HCT116 (cell line): ENCODE measurements at regions not wholly inside any gene's neighbourhood (a gene's known extent, or its start where the extent isn't known, plus 50 kb on each side); places are given as distances from the start of the nearest gene placed in this dataset.
A peak's percentile ranks its signal among the peaks of the same experiment; 100 is the strongest.

Experiments used
- ATAC-seq: fragments of 200-7000 bp; cut with Tn5 transposase; 2 replicates; pipeline ENCODE4 v1.9.1; 2020; ENCODE audit warnings: mild to moderate bottlenecking, moderate library complexity
- BruUV-seq: library from RNA; stranded (reverse); fragments of 400-500 nt; replicated peaks from 2 replicates; lab custom pipeline; 2021; lab: Mats Ljungman, UMichigan
- CTCF ChIA-PET: fragments of 300-600 bp; sonication (Branson Sonifier 250); formaldehyde crosslinking; loops from one replicate; lab custom pipeline; 2021; ENCODE audit warnings: antibody characterized with exemption; lab: Charles Lee
- POLR2A ChIA-PET: fragments of 300-600, 350-600 bp; sonication (Branson Sonifier 250); formaldehyde crosslinking; loops from one replicate; lab custom pipeline; 2021; ENCODE audit warnings: antibody characterized with exemption; lab: Charles Lee
- RAD21 ChIA-PET, 2 experiments: fragments of 300-600 bp; sonication (Branson Sonifier 250); formaldehyde crosslinking; loops; one replicate each; lab custom pipeline; 2023; ENCODE audit warnings: low total read pairs in 2 of 2; ENCODE audit not compliant: uncharacterized antibody in 2 of 2, unreplicated experiment in 2 of 2, low non-redundant PET in 1 of 2; lab: Charles Lee
- DNase-seq: peaks from one replicate; pipeline ENCODE4 v3.0.0-alpha.2; 2010; ENCODE audit warnings: low read depth, low spot score
- H2AFZ ChIP-seq: fragments of 200-600 bp; shearing (Covaris generic), sonication (generic); 2 replicates; pipeline ENCODE4 v1.6.1; 2017; ENCODE audit warnings: low read depth, mixed run types, mixed read lengths, antibody characterized with exemption, low read length; ENCODE audit not compliant: poor library complexity, severe bottlenecking
- H3K27ac ChIP-seq: 2 replicates; pipeline ENCODE4 v1.5.1; 2012; ENCODE audit warnings: low read depth, low read length
- H3K27me3 ChIP-seq: fragments of 200-600 bp; sonication (generic); 2 replicates; pipeline ENCODE4 v1.6.1; 2016; ENCODE audit warnings: mixed run types, low read length, mixed read lengths; ENCODE audit not compliant: insufficient read depth
- H3K36me3 ChIP-seq, 2 experiments: fragments of 200-500 bp in 1 of 2; fragments of 200-600 bp in 1 of 2; sonication (Bioruptor generic) in 1 of 2; sonication (generic) in 1 of 2; 2 replicates each; pipeline versions ENCODE4 v1.5.1 to v1.6.1; 2014 to 2016; ENCODE audit warnings: low read length in 2 of 2, inconsistent platforms in 1 of 2, mixed read lengths in 1 of 2, mixed run types in 1 of 2; ENCODE audit not compliant: insufficient read depth in 2 of 2, control insufficient read depth in 1 of 2
- H3K4me1 ChIP-seq, 2 experiments: fragments of 200-600 bp in 1 of 2; sonication (generic) in 1 of 2; 2 replicates each; pipeline versions ENCODE4 v1.5.1 to v1.6.1; 2012 to 2017; ENCODE audit warnings: low read length in 2 of 2, inconsistent platforms in 1 of 2, mild to moderate bottlenecking in 1 of 2, mixed read lengths in 1 of 2, mixed run types in 1 of 2, moderate library complexity in 1 of 2; ENCODE audit not compliant: insufficient read depth in 2 of 2, control insufficient read depth in 1 of 2
- H3K4me2 ChIP-seq: fragments of 200-600 bp; sonication (generic); 2 replicates; pipeline ENCODE4 v1.6.1; 2017; ENCODE audit warnings: mixed run types, low read length, mixed read lengths
- H3K4me3 ChIP-seq, 2 experiments: fragments of 200-600 bp in 1 of 2; sonication (generic) in 1 of 2; replicated peaks in 1 of 2; 2 replicates each; pipeline ENCODE4 v1.5.1; 2011 to 2016; ENCODE audit warnings: low read length in 2 of 2, control low read depth in 1 of 2, low read depth in 1 of 2, mild to moderate bottlenecking in 1 of 2, mixed read lengths in 1 of 2, mixed run types in 1 of 2
- H3K79me2 ChIP-seq: fragments of 200-600 bp; sonication (generic); 2 replicates; pipeline ENCODE4 v1.6.1; 2017; ENCODE audit warnings: mild to moderate bottlenecking, mixed run types, low read length, moderate library complexity, mixed read lengths; ENCODE audit not compliant: insufficient read depth
- H3K9ac ChIP-seq: fragments of 200-600 bp; sonication (generic); 2 replicates; pipeline ENCODE4 v1.6.1; 2016; ENCODE audit warnings: low read length, mixed read lengths
- H3K9me2 ChIP-seq: fragments of 200-600 bp; sonication (generic), shearing (Covaris generic); 2 replicates; pipeline ENCODE4 v1.6.1; 2017; ENCODE audit warnings: mixed run types, mild to moderate bottlenecking, moderate library complexity; ENCODE audit not compliant: insufficient read depth
- H3K9me3 ChIP-seq, 2 experiments: fragments of 200-500 bp in 1 of 2; fragments of 200-600 bp in 1 of 2; sonication (Bioruptor generic) in 1 of 2; sonication (generic) in 1 of 2; 2 replicates each; pipeline ENCODE4 v1.6.1; 2014 to 2017; ENCODE audit warnings: low read length in 2 of 2, mixed read lengths in 2 of 2, inconsistent platforms in 1 of 2, low read depth in 1 of 2, mild to moderate bottlenecking in 1 of 2, mixed run types in 1 of 2, moderate library complexity in 1 of 2; ENCODE audit not compliant: control insufficient read depth in 1 of 2, insufficient read depth in 1 of 2
- H4K20me1 ChIP-seq: fragments of 200-600 bp; sonication (generic), shearing (Covaris generic); 2 replicates; pipeline ENCODE4 v1.6.1; 2017; ENCODE audit warnings: mixed run types, mild to moderate bottlenecking, moderate library complexity; ENCODE audit not compliant: insufficient read depth
- EZH2 ChIP-seq: fragments of 200-600 bp; sonication (generic); IDR thresholded peaks from 2 replicates; pipeline ENCODE4 v1.6.1; 2017; ENCODE audit warnings: antibody characterized with exemption, mixed run types
- POLR2A ChIP-seq: IDR thresholded peaks from 2 replicates; pipeline ENCODE4 v1.7.0; 2011; ENCODE audit warnings: borderline replicate concordance; ENCODE audit not compliant: insufficient read depth, insufficient read length; ENCODE audit errors: extremely low read depth
- RAD21 ChIP-seq: IDR thresholded peaks from 2 replicates; pipeline ENCODE4 v1.6.1; 2012; ENCODE audit warnings: low read depth, mild to moderate bottlenecking
- SP1 ChIP-seq: IDR thresholded peaks from 2 replicates; pipeline ENCODE4 v1.6.1; 2012; ENCODE audit warnings: low read depth
- TCF7L2 ChIP-seq: IDR thresholded peaks from 2 replicates; pipeline ENCODE4 v1.7.0; 2011; ENCODE audit warnings: borderline replicate concordance, inconsistent platforms; ENCODE audit not compliant: insufficient read depth, insufficient read length; ENCODE audit errors: extremely low read depth
- intact Hi-C: fragments of 100-400 bp; cut with micrococcal nuclease; formaldehyde crosslinking; loops from 2 replicates; pipeline ENCODE4 v1.10.0; 2022
- TF ChIP-seq, protein P1 (sequence below): IDR thresholded peaks from 2 replicates; pipeline ENCODE4 v1.6.1; 2012
- TF ChIP-seq, protein P2 (sequence below): IDR thresholded peaks from 2 replicates; pipeline ENCODE4 v1.6.1; 2012

DNA sequence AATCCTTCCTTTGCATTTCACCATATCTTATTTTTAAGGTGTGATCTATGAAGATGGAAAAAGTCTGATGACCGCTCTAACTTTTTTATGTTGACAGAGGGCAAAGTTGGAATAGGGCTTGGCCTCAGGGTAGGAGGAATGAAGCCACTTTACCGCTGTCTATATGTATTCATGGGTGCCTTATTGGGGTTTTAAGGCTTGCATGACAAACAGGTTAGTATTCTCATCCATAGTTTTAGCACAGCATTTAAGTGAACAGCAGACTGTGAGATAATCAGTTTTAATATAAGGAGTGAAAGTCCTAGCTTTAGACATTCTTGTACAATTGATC is 81.7 kb upstream of the BMP2K start:
- RAD21 ChIA-PET = no interaction called here
- no peak for TF ChIP-seq TCF7L2
- Histone ChIP-seq H3K79me2 (no peaks in the 10 kb centered on the region), H3K4me1 (peaks cover 0 to 4% of the 10 kb centered on the region in 2 experiments; a peak in 1 of 4 replicates), H3K4me2 (no peak overlapping the region), H3K27ac (no peak overlapping the region), H3K9me3 (no peaks in the 10 kb centered on the region), H3K9me2 (no peaks in the 10 kb centered on the region), H3K36me3 (no peaks in the 10 kb centered on the region), H3K4me3 (no peak overlapping the region), H4K20me1 (no peaks in the 10 kb centered on the region), H3K27me3 (no peaks in the 10 kb centered on the region), H3K9ac (no peak overlapping the region), H2AFZ (no peak overlapping the region)
- no peak for ATAC-seq
- DNase-seq = no peak
- intact Hi-C loops = no loop called here
- POLR2A ChIA-PET = no interaction called here
- BruUV-seq = no TSS peak
- CTCF ChIA-PET = no interaction called here

DNA sequence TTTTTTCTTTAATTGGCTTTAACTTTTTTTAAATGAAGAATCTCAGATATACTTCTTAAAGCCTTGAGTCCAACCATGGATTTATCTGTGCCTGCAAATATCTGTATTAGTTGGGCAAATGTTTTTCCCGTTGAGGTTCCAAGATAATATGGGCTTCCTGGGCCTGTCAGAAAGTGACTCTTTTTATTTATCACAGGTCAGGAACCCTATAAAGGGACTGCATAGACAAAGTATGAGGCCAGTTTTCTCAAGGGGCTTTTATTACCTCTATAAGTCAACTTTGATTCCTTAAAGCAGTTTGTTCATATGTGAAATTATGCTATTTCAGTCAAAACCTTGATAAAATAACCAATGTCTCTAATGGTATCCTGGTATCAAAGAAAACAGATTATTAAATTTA is 80.2 kb upstream of the BMP2K start:
- no peaks in the 10 kb centered on the region for H3K79me2 ChIP-seq
- ChIA-PET RAD21 (no interaction called here), CTCF (no interaction called here)
- H3K9me3 ChIP-seq = no peaks in the 10 kb centered on the region
- no peaks in the 10 kb centered on the region for H3K36me3 ChIP-seq
- no TSS peak for BruUV-seq
- H3K27me3 ChIP-seq = no peaks in the 10 kb centered on the region
- H3K4me1 ChIP-seq = no peaks in the 10 kb centered on the region
- TF ChIP-seq RAD21 (no peak), SP1 (no peak), EZH2 (no peak), POLR2A (no peak)
- TF ChIP-seq, protein P1, sequence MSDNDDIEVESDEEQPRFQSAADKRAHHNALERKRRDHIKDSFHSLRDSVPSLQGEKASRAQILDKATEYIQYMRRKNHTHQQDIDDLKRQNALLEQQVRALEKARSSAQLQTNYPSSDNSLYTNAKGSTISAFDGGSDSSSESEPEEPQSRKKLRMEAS = no peak
- TF ChIP-seq, protein P2, sequence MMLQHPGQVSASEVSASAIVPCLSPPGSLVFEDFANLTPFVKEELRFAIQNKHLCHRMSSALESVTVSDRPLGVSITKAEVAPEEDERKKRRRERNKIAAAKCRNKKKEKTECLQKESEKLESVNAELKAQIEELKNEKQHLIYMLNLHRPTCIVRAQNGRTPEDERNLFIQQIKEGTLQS = no peak
- TF ChIP-seq, all 23 proteins: peak for 0
- H2AFZ ChIP-seq = peak overlapping the region; percentile 43
- intact Hi-C loops = no loop called here
- DNase-seq = no peak
- no peak overlapping the region for H3K4me2 ChIP-seq
- no peak for ATAC-seq
- H3K9me2 ChIP-seq = no peaks in the 10 kb centered on the region
- H3K9ac ChIP-seq = no peak overlapping the region
- no peak overlapping the region for H3K4me3 ChIP-seq
- H3K27ac ChIP-seq = no peak overlapping the region
- no peaks in the 10 kb centered on the region for H4K20me1 ChIP-seq
- POLR2A ChIA-PET = no interaction called here
